ENCODE measurements at regions not wholly inside any gene's neighbourhood (a gene's known extent, or its start where the extent isn't known, plus 50 kb on each side); places are given as distances from the start of the nearest gene placed in this dataset.

DNA sequence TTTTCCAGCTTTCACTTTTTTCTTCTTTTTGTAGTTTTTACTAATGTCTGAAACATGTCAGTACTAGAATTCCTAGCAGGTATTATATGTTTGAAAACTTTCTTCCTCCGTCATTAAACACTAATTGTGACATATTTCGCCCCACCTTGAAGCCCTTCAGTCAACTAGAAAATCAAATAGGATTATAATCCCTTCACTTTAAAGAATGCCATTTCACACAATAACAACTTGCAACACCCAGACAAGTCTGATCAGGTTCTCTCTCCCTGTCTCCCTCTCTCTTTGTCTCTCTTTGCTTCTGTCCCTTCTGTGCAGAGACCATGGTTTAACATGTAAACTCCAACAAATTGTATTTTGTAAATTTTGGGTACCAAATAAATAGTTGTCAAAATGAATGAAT, 373.5 kb downstream of the SEMA3D start:
- Mint-ChIP-seq H3K4me3 (no peak overlapping the region), H3K9me3 (no peaks in the 10 kb centered on the region), H3K4me1 (ENCODE audit: low read depth) (no peaks in the 10 kb centered on the region), H3K36me3 (ENCODE audit: low read depth) (no peaks in the 10 kb centered on the region), H3K27me3 (no peaks in the 10 kb centered on the region), H3K27ac (no peak overlapping the region)

DNA sequence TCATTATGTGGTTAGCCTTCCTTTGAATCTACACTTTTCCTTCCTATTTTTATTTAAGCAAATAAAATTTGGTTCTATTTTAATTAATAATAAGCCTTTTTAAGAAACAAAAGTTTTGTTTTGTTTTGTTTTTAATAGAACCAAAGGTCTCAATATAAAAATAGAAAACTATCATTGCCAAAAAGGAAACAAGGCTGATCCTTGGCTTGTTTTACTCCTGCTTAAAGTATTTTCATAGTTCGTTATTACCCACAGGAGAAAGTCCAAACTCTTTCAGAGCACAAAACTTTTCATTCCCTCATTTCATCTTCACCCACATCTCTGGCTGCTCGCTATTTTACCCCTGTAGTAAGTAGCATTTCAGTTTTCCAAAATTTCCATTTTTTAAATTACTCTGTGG, 374.8 kb downstream of the SEMA3D start:
- H3K4me1 Mint-ChIP-seq (ENCODE audit: low read depth): no peaks in the 10 kb centered on the region
- H3K9me3 Mint-ChIP-seq: no peaks in the 10 kb centered on the region
- H3K36me3 Mint-ChIP-seq (ENCODE audit: low read depth): no peaks in the 10 kb centered on the region
- H3K4me3 Mint-ChIP-seq: no peak overlapping the region
- no peaks in the 10 kb centered on the region for H3K27me3 Mint-ChIP-seq
- H3K27ac Mint-ChIP-seq: no peak overlapping the region

DNA sequence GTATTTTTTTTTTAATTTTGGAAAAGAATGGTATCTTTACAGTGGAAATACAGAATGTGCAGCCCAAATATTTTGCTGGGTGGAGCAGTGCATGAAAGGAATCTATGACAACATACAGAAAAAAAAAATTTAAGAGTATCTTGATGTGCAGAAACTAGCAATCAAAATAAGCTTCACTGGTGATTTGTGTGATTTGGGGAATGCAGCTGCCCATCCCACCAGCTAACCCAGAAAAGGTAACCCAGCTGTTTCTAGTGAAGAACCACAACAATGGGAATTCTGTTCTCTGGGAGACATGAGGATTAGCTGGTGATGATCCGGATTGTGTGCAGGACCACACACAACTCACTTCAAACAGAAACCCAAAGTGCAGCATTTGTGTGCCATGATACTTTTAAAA, 375.5 kb downstream of the SEMA3D start:
- H3K27ac Mint-ChIP-seq: no peak overlapping the region
- no peak overlapping the region for H3K4me3 Mint-ChIP-seq
- H3K27me3 Mint-ChIP-seq: no peaks in the 10 kb centered on the region
- H3K36me3 Mint-ChIP-seq (ENCODE audit: low read depth): no peaks in the 10 kb centered on the region
- no peaks in the 10 kb centered on the region for H3K9me3 Mint-ChIP-seq
- no peaks in the 10 kb centered on the region for H3K4me1 Mint-ChIP-seq (ENCODE audit: low read depth)

DNA sequence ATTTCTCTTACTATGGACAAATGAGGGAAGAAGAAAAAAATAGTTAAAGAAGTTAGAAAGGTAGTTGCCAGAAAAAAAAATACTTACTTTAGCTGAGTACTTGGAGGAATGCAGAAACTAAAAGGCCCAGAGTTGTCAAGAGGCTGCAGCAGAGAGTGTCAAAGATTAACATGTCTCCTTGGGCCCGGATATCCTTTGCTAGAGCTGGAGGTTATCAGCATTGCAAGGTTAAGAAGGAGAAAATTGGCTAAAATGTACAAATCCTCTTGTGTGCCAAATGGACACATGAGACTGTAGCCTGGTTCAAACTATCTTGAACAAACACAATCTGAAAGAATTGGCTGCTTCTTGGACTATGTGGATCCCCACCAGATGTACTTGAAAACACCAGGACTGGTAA, 377.0 kb downstream of the SEMA3D start:
- no peaks in the 10 kb centered on the region for H3K4me1 Mint-ChIP-seq (ENCODE audit: low read depth)
- H3K27me3 Mint-ChIP-seq: no peaks in the 10 kb centered on the region
- no peak overlapping the region for H3K4me3 Mint-ChIP-seq
- H3K36me3 Mint-ChIP-seq (ENCODE audit: low read depth): no peaks in the 10 kb centered on the region
- H3K9me3 Mint-ChIP-seq: peaks cover 5% of the 10 kb centered on the region
- H3K27ac Mint-ChIP-seq: no peak overlapping the region

- Mint-ChIP-seq H3K27me3 (no peaks in the 10 kb centered on the region), H3K4me3 (no peak overlapping the region), H3K27ac (no peak overlapping the region), H3K9me3 (peaks cover 8% of the 10 kb centered on the region), H3K36me3 (ENCODE audit: low read depth) (no peaks in the 10 kb centered on the region), H3K4me1 (ENCODE audit: low read depth) (no peaks in the 10 kb centered on the region)
Measured at GRCh38 chr7:84803979-84804378, 382.9 kb downstream of the SEMA3D start.

DNA sequence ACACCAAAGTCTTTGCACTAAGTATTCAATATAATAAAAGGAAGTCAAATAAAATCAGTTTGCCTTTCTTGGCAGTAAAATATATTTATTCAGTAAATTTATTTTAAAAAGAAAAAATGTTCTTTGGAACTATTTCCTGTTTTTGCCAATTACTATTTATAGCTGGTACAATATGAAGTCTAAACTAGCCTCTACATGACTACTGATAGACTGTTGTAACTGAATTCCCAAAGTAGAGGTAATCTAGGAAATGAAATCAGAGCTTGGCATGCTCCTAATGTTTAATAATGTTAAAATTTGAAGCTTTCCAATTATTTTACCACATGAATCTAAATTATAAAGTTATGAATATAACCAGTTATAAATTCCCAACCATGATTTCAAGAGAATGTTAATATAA, 385.5 kb downstream of the SEMA3D start:
- no peaks in the 10 kb centered on the region for H3K27me3 Mint-ChIP-seq
- H3K4me3 Mint-ChIP-seq: no peak overlapping the region
- no peak overlapping the region for H3K27ac Mint-ChIP-seq
- H3K9me3 Mint-ChIP-seq: peaks cover 9% of the 10 kb centered on the region
- H3K36me3 Mint-ChIP-seq (ENCODE audit: low read depth): no peaks in the 10 kb centered on the region
- no peaks in the 10 kb centered on the region for H3K4me1 Mint-ChIP-seq (ENCODE audit: low read depth)

DNA sequence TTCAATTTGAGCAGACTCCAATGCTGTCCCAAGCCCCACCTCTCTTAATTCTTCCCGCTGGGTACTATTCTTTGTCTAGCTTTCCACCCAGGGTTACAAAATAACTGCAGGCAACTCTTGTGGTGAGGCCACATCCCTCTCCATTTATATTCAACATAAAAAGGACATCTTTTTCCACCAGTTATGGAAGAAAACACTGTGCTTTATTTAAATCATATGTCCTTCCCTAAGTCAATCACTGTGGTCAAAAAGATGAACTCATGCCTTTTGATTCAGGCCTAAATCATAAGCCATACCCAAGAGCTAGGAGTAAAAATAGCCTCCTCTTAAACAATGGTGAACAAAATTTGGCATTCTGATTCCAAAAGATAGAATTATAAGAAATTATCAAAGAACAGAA, 386.0 kb downstream of the SEMA3D start:
- no peaks in the 10 kb centered on the region for H3K4me1 Mint-ChIP-seq (ENCODE audit: low read depth)
- H3K27me3 Mint-ChIP-seq: no peaks in the 10 kb centered on the region
- no peak overlapping the region for H3K4me3 Mint-ChIP-seq
- peaks cover 7% of the 10 kb centered on the region for H3K9me3 Mint-ChIP-seq
- H3K27ac Mint-ChIP-seq: no peak overlapping the region
- no peaks in the 10 kb centered on the region for H3K36me3 Mint-ChIP-seq (ENCODE audit: low read depth)

- H3K4me1 Mint-ChIP-seq (ENCODE audit: low read depth): no peaks in the 10 kb centered on the region
- no peaks in the 10 kb centered on the region for H3K27me3 Mint-ChIP-seq
- H3K9me3 Mint-ChIP-seq: peaks cover 6% of the 10 kb centered on the region
- H3K36me3 Mint-ChIP-seq (ENCODE audit: low read depth): no peaks in the 10 kb centered on the region
- no peak overlapping the region for H3K27ac Mint-ChIP-seq
- H3K4me3 Mint-ChIP-seq: no peak overlapping the region
Measured at GRCh38 chr7:84799106-84799505, 387.8 kb downstream of the SEMA3D start.

GRCh38 chr7:84792231-84792893, 394.5 kb downstream of the SEMA3D start:
- Mint-ChIP-seq H3K9me3 (peaks cover 3% of the 10 kb centered on the region), H3K4me1 (ENCODE audit: low read depth) (no peaks in the 10 kb centered on the region), H3K36me3 (ENCODE audit: low read depth) (no peaks in the 10 kb centered on the region), H3K27ac (no peak overlapping the region), H3K4me3 (no peak overlapping the region), H3K27me3 (no peaks in the 10 kb centered on the region)

GRCh38 chr7:84790882-84791281, 396.0 kb downstream of the SEMA3D start:
- Mint-ChIP-seq H3K4me3 (no peak overlapping the region), H3K4me1 (ENCODE audit: low read depth) (no peaks in the 10 kb centered on the region), H3K9me3 (no peaks in the 10 kb centered on the region), H3K27ac (no peak overlapping the region), H3K27me3 (no peaks in the 10 kb centered on the region), H3K36me3 (ENCODE audit: low read depth) (no peaks in the 10 kb centered on the region)

GRCh38 chr7:84786073-84786472, 400.8 kb downstream of the SEMA3D start:
- Mint-ChIP-seq H3K4me1 (ENCODE audit: low read depth) (no peaks in the 10 kb centered on the region), H3K4me3 (no peak overlapping the region), H3K27ac (no peak overlapping the region), H3K9me3 (no peaks in the 10 kb centered on the region), H3K27me3 (no peaks in the 10 kb centered on the region), H3K36me3 (ENCODE audit: low read depth) (no peaks in the 10 kb centered on the region)

DNA sequence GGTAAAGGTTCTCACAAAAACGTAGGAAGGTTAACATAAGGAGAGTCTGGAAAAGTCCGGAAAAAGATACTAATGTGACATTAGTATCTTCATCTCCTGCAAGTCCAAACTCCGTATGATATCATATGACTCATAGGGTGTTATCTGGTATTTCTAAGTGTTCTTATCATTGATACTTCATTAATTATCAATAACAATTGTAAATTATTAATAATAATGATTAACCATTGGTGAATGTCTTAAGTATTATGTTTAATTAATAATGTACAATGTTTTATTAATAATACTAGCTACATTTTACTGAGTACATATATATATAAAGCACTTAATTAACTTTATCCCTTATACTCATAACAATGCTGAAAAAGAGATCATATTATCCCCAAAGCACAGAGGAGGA, 402.4 kb downstream of the SEMA3D start:
- Mint-ChIP-seq H3K27me3 (no peaks in the 10 kb centered on the region), H3K27ac (no peak overlapping the region), H3K9me3 (no peaks in the 10 kb centered on the region), H3K4me1 (ENCODE audit: low read depth) (no peaks in the 10 kb centered on the region), H3K4me3 (no peak overlapping the region), H3K36me3 (ENCODE audit: low read depth) (no peaks in the 10 kb centered on the region)

- no peak overlapping the region for H3K27ac Mint-ChIP-seq
- H3K4me3 Mint-ChIP-seq: no peak overlapping the region
- no peaks in the 10 kb centered on the region for H3K9me3 Mint-ChIP-seq
- no peaks in the 10 kb centered on the region for H3K4me1 Mint-ChIP-seq (ENCODE audit: low read depth)
- no peaks in the 10 kb centered on the region for H3K36me3 Mint-ChIP-seq (ENCODE audit: low read depth)
- H3K27me3 Mint-ChIP-seq: no peaks in the 10 kb centered on the region
Measured at GRCh38 chr7:84783141-84783778, 403.6 kb downstream of the SEMA3D start.

GRCh38 chr7:84781838-84782237, 405.0 kb downstream of the SEMA3D start:
- H3K4me3 Mint-ChIP-seq: no peak overlapping the region
- H3K36me3 Mint-ChIP-seq (ENCODE audit: low read depth): no peaks in the 10 kb centered on the region
- H3K27ac Mint-ChIP-seq: no peak overlapping the region
- H3K4me1 Mint-ChIP-seq (ENCODE audit: low read depth): no peaks in the 10 kb centered on the region
- H3K9me3 Mint-ChIP-seq: no peaks in the 10 kb centered on the region
- no peaks in the 10 kb centered on the region for H3K27me3 Mint-ChIP-seq

GRCh38 chr7:84780158-84781124, 406.4 kb downstream of the SEMA3D start:
- H3K36me3 Mint-ChIP-seq (ENCODE audit: low read depth): no peaks in the 10 kb centered on the region
- H3K4me3 Mint-ChIP-seq: no peak overlapping the region
- H3K4me1 Mint-ChIP-seq (ENCODE audit: low read depth): no peaks in the 10 kb centered on the region
- H3K27me3 Mint-ChIP-seq: no peaks in the 10 kb centered on the region
- no peaks in the 10 kb centered on the region for H3K9me3 Mint-ChIP-seq
- H3K27ac Mint-ChIP-seq: no peak overlapping the region
